HG02938 (cell line): ENCODE measurements at regions not wholly inside any gene's neighbourhood (a gene's known extent, or its start where the extent isn't known, plus 50 kb on each side); places are given as distances from the start of the nearest gene placed in this dataset.
"Not testable (repeated sequence)": the region's sequence is repeated elsewhere in the genome, so short reads cannot be mapped to it uniquely, and the experiment has no call there.

ENCODE experiments used
- ATAC-seq: cut with Tn5 transposase; IDR thresholded peaks from one replicate; pipeline ENCODE4 v1.9.1; 2021; ENCODE audit warnings: mild to moderate bottlenecking, moderate library complexity; ENCODE audit not compliant: unreplicated experiment

- not testable (repeated sequence) for ATAC-seq
Measured at GRCh38 chr20:29516847-29517246, 1740.6 kb upstream of the DEFB115 start.

GRCh38 chr20:29519610-29520241, 1737.7 kb upstream of the DEFB115 start:
- not testable (repeated sequence) for ATAC-seq

GRCh38 chr20:29533566-29534177, 1723.8 kb upstream of the DEFB115 start:
- not testable (repeated sequence) for ATAC-seq

GRCh38 chr20:29566901-29567635, 1690.4 kb upstream of the DEFB115 start:
- ATAC-seq: not testable (repeated sequence)

GRCh38 chr20:29567671-29568070, 1689.8 kb upstream of the DEFB115 start:
- ATAC-seq: not testable (repeated sequence)

GRCh38 chr20:29570126-29570525, 1687.3 kb upstream of the DEFB115 start:
- ATAC-seq: not testable (repeated sequence)

GRCh38 chr20:29589530-29589929, 1667.9 kb upstream of the DEFB115 start:
- not testable (repeated sequence) for ATAC-seq

- not testable (repeated sequence) for ATAC-seq
Measured at GRCh38 chr20:29604163-29604562, 1653.3 kb upstream of the DEFB115 start.

- not testable (repeated sequence) for ATAC-seq
Measured at GRCh38 chr20:29606171-29606570, 1651.3 kb upstream of the DEFB115 start.

GRCh38 chr20:29629395-29629794, 1628.1 kb upstream of the DEFB115 start:
- ATAC-seq: not testable (repeated sequence)
